ENCODE measurements at regions not wholly inside any gene's neighbourhood (a gene's known extent, or its start where the extent isn't known, plus 50 kb on each side); places are given as distances from the start of the nearest gene placed in this dataset.

DNA sequence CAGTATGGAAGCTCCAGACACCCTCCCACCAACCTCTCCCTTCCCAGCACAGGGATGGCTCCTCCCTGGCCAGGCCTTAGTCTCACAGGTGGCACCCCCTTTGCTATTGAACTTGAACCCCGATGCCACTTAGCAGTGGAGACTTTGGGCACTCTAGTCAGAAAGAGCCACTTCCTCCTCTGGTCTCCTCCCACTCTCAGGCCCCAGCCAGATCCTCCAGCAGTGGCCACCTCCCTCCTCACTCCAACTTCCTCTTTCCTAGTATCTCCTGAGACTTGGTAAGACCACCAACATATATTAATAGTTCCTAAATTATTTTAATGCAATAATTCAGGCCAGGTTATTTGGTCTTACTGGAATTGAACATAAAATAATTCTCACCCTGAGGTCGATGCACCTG, 437.2 kb upstream of the ID2 start:
- ATAC-seq (ENCODE audit: low read depth) (no peak), DNase-seq (no peak)
- intact Hi-C loops (cut with micrococcal nuclease): no loop called here
- TF ChIP-seq, protein P1, sequence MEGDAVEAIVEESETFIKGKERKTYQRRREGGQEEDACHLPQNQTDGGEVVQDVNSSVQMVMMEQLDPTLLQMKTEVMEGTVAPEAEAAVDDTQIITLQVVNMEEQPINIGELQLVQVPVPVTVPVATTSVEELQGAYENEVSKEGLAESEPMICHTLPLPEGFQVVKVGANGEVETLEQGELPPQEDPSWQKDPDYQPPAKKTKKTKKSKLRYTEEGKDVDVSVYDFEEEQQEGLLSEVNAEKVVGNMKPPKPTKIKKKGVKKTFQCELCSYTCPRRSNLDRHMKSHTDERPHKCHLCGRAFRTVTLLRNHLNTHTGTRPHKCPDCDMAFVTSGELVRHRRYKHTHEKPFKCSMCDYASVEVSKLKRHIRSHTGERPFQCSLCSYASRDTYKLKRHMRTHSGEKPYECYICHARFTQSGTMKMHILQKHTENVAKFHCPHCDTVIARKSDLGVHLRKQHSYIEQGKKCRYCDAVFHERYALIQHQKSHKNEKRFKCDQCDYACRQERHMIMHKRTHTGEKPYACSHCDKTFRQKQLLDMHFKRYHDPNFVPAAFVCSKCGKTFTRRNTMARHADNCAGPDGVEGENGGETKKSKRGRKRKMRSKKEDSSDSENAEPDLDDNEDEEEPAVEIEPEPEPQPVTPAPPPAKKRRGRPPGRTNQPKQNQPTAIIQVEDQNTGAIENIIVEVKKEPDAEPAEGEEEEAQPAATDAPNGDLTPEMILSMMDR (IDR thresholded peaks at IDR 0.05): no peak
- peaks cover 3% of the 10 kb centered on the region for H3K4me1 Mint-ChIP-seq
- POLR2A ChIA-PET: no interaction called here
- H3K27ac Mint-ChIP-seq: no peak overlapping the region
- CTCF ChIA-PET: no interaction called here
- no peaks in the 10 kb centered on the region for H3K36me3 Mint-ChIP-seq (ENCODE audit: low read depth)
- peaks cover 26% of the 10 kb centered on the region for H3K27me3 Mint-ChIP-seq
- H3K4me3 Mint-ChIP-seq: no peak overlapping the region
- H3K9me3 Mint-ChIP-seq: peaks cover 23% of the 10 kb centered on the region

- Mint-ChIP-seq H3K36me3 (ENCODE audit: low read depth) (no peaks in the 10 kb centered on the region), H3K27ac (no peak overlapping the region), H3K27me3 (peaks cover 17% of the 10 kb centered on the region), H3K9me3 (peaks cover 26% of the 10 kb centered on the region), H3K4me1 (peaks cover 3% of the 10 kb centered on the region), H3K4me3 (no peak overlapping the region)
- no peak for ATAC-seq (ENCODE audit: low read depth)
- intact Hi-C loops (cut with micrococcal nuclease): no loop called here
- ChIA-PET CTCF (no interaction called here), POLR2A (no interaction called here)
- DNase-seq: no peak
- TF ChIP-seq, protein P1 (IDR thresholded peaks at IDR 0.05): no peak
Observed at GRCh38 chr2:8246137-8246536, 435.7 kb upstream of the ID2 start.

DNA sequence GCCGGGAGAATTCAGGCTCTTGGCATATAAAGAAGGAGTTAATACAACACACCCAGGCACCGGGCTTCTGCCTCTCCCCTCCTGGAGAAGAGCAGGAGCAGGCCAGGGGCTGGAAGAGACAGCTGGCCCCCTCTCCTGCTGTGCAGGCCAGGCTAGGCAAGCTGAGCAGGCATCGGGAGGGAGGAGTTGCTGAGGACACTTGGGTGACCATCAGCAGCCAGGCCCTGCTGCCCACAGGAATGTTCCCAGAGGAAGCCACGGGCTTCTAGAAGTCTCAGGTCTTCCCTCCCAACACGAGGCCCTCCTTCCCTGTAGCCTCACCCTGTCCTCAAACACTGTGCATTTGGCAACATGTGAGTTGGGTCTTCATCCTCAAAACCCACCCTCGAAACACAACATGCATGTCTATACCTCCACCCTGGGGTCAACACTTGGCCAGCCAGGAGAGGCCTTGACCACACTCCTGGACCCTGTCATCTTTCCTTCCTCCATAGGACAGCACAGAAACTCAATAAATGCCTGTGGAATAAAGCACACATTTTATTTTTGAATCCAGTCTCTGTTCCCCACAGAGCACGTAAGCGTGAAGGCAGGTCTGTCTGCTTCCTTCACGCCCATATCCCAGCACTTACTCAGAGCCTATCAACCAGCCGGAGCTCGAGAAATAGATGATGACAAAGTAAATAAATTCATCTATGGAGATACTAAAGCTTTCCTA, 433.8 kb upstream of the ID2 start:
- DNase-seq (no peak), ATAC-seq (ENCODE audit: low read depth) (no peak)
- Mint-ChIP-seq H3K4me3 (no peak overlapping the region), H3K4me1 (peaks cover 3% of the 10 kb centered on the region), H3K36me3 (ENCODE audit: low read depth) (no peaks in the 10 kb centered on the region), H3K27ac (no peak overlapping the region), H3K27me3 (peaks cover 16% of the 10 kb centered on the region), H3K9me3 (peaks cover 25% of the 10 kb centered on the region)
- ChIA-PET CTCF (no interaction called here), POLR2A (no interaction called here)
- intact Hi-C loops (cut with micrococcal nuclease): no loop called here
- TF ChIP-seq, protein P1 (IDR thresholded peaks at IDR 0.05): no peak

GRCh38 chr2:8248623-8248957, 433.3 kb upstream of the ID2 start:
- Mint-ChIP-seq H3K36me3 (ENCODE audit: low read depth) (no peaks in the 10 kb centered on the region), H3K27me3 (peaks cover 16% of the 10 kb centered on the region), H3K9me3 (peaks cover 23% of the 10 kb centered on the region), H3K4me3 (no peak overlapping the region), H3K27ac (no peak overlapping the region), H3K4me1 (peaks cover 3% of the 10 kb centered on the region)
- TF ChIP-seq, protein P1 (IDR thresholded peaks at IDR 0.05): no peak
- intact Hi-C loops (cut with micrococcal nuclease): no loop called here
- no peak for ATAC-seq (ENCODE audit: low read depth)
- CTCF ChIA-PET: no interaction called here
- DNase-seq: no peak
- POLR2A ChIA-PET: no interaction called here

DNA sequence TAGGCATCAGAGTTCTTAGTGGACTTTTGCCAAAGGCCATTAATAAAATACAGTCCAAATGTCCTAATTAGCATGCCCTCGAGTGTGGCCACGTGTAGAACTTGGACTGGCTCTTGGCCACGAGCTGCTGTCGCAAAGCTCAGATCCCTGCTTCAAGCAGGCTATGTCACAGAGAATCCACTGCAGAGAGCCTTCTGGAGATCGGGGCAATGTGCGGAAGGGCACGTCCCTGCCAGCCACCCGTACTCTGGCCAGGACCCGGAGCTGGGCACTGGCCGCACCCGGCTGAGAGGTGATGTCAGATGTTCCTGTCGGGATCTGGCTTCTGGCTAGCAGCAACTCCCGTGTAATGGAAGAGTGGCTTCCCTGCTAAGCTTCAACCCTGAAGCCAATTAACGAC, 432.7 kb upstream of the ID2 start:
- POLR2A ChIA-PET: no interaction called here
- ATAC-seq (ENCODE audit: low read depth) (no peak), DNase-seq (no peak)
- H3K9me3 Mint-ChIP-seq: peaks cover 21% of the 10 kb centered on the region
- H3K4me3 Mint-ChIP-seq: no peak overlapping the region
- intact Hi-C loops (cut with micrococcal nuclease): no loop called here
- H3K27ac Mint-ChIP-seq: no peak overlapping the region
- no peaks in the 10 kb centered on the region for H3K36me3 Mint-ChIP-seq (ENCODE audit: low read depth)
- H3K4me1 Mint-ChIP-seq: peaks cover 3% of the 10 kb centered on the region
- TF ChIP-seq, protein P1 (IDR thresholded peaks at IDR 0.05): no peak
- peaks cover 22% of the 10 kb centered on the region for H3K27me3 Mint-ChIP-seq
- CTCF ChIA-PET: no interaction called here

All from activated B cell treated with CpG ODN at 0.5 μM for 24 hours (primary cell).